Muscle of leg (tissue), 3 donors: ENCODE measurements at regions not wholly inside any gene's neighbourhood (a gene's known extent, or its start where the extent isn't known, plus 50 kb on each side); places are given as distances from the start of the nearest gene placed in this dataset.
"Not testable (repeated sequence)": the region's sequence is repeated elsewhere in the genome, so short reads cannot be mapped to it uniquely, and the experiment has no call there.

Source experiments
- DNase-seq: peaks from one replicate; pipeline ENCODE4 v3.0.0; 2013
- H3K27ac ChIP-seq: one replicate; pipeline ENCODE4 v1.5.1; 2013; ENCODE audit warnings: mild to moderate bottlenecking, low read length, control low read depth
- H3K27me3 ChIP-seq: one replicate; pipeline ENCODE4 v1.6.1; 2013; ENCODE audit warnings: low read length; ENCODE audit not compliant: control insufficient read depth, insufficient read depth
- H3K36me3 ChIP-seq: one replicate; pipeline ENCODE4 v1.6.1; 2013; ENCODE audit warnings: low read length; ENCODE audit not compliant: control insufficient read depth, insufficient read depth
- H3K4me1 ChIP-seq: one replicate; pipeline ENCODE4 v1.6.1; 2013; ENCODE audit warnings: low read length; ENCODE audit not compliant: control insufficient read depth, insufficient read depth
- H3K4me3 ChIP-seq: one replicate; pipeline ENCODE4 v1.5.1; 2013; ENCODE audit warnings: low read length, control low read depth
- H3K9me3 ChIP-seq: replicated peaks from 2 replicates; pipeline ENCODE4 v1.6.1; 2013; ENCODE audit warnings: low read depth, low read length; ENCODE audit not compliant: control insufficient read depth
- whole genome bisulfite sequencing: methylation state at CpG from one replicate; pipeline ENCODE4 v1.1.5; 2013; ENCODE audit warnings: missing lambda C conversion rate; ENCODE audit not compliant: insufficient coverage; 5-methylcytosine and 5-hydroxymethylcytosine counted together

DNA sequence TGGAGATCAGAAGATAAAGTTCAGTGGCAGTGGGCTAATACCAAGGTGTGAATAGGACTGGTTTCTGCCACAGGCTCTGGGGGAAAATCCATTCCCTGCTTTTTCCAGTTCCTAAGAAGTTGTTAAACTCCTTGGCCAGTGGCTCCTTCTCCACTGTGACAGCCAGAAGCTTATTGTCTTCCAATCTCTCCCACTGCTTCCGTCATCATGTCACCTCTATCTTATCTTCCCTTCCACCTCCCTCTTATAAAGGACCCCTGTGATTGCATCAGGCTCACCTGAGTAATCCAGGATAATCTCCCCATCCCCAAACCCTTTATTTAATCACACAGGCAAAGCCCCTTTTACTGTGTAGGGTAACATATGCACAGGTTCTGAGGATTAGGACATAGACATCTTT, 431.2 kb upstream of the SLC10A2 start:
- no peaks in the 10 kb centered on the region for H3K4me1 ChIP-seq
- no peaks in the 10 kb centered on the region for H3K27me3 ChIP-seq
- H3K9me3 ChIP-seq = no peaks in the 10 kb centered on the region
- no peaks in the 10 kb centered on the region for H3K36me3 ChIP-seq
- no peak for DNase-seq
- no peak overlapping the region for H3K4me3 ChIP-seq
- 77% methylated on average over 1 of the region's 1 CpG for WGBS
- H3K27ac ChIP-seq = no peak overlapping the region

DNA sequence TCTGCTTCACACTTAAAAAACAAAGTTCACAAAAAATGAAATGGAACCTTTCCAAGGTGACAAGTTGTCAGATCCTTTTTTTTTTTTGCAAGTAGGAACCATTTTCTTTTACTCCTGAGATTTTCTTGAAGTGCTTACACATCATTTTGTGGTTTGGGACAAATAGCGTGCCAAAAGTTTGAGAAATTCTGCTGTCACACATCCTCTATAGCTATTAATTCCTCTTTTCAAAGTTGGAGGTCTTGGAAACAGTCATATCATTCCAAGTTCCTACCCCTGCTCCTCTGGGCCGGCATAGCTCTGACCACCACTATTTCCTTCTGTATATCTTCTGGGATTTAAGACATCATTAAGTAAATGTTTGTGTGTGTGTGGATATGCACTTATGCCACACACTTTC, 421.6 kb upstream of the SLC10A2 start:
- DNase-seq = peak; percentile 11
- 78% methylated on average over 1 of the region's 2 CpGs for WGBS

DNA sequence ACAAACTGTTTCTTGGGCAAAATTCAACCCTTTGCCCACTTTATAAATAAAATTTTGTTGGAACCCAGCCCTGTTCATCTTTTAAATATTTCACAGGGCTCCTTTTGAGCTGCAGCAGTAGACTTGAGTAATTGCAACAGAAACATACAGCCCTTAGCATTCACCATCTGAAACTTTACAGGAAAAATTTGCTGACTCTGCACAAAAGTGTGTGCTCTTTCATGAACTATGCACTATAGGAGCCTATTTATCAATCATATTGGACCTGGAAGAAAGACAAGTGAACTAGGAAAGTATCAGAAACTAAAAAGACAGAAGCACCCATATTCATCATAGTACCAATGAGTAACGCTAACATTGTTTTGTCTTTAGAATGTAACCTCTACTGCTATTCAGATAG, 406.9 kb upstream of the SLC10A2 start:
- Histone ChIP-seq H3K27me3 (no peaks in the 10 kb centered on the region), H3K27ac (no peak overlapping the region), H3K4me1 (no peaks in the 10 kb centered on the region), H3K36me3 (no peaks in the 10 kb centered on the region), H3K4me3 (no peak overlapping the region), H3K9me3 (no peaks in the 10 kb centered on the region)
- no peak for DNase-seq
- WGBS = no CpG with 5 or more reads among the region's 1 CpG

More for the DNA sequence above, 421.6 kb upstream of the SLC10A2 start:
- H3K27ac ChIP-seq = no peak overlapping the region
- no peaks in the 10 kb centered on the region for H3K9me3 ChIP-seq
- no peaks in the 10 kb centered on the region for H3K4me1 ChIP-seq
- H3K4me3 ChIP-seq = no peak overlapping the region
- no peaks in the 10 kb centered on the region for H3K27me3 ChIP-seq
- H3K36me3 ChIP-seq = no peaks in the 10 kb centered on the region

DNA sequence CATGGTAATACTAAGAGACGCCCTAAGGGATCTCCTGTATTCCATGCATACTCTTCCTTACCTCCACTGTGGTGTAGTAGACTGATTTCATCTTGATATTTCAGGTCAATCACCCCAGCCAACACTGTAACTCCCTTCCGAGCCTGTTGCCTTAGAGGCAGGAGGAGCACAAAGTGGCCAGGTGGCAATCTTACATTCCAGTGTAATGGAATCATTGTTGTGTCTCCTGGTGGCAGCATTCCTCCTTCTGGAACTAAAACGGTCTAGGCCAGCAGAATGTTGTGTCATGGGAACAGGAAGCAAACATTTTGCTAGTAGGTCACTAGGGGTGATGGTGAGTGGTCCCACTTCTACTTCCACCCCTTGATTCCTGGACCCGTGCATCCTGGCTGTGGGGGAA, 405.7 kb upstream of the SLC10A2 start:
- H3K27ac ChIP-seq = no peak overlapping the region
- no peak for DNase-seq
- H3K27me3 ChIP-seq = no peaks in the 10 kb centered on the region
- no peaks in the 10 kb centered on the region for H3K4me1 ChIP-seq
- no peak overlapping the region for H3K4me3 ChIP-seq
- no peaks in the 10 kb centered on the region for H3K36me3 ChIP-seq
- no peaks in the 10 kb centered on the region for H3K9me3 ChIP-seq
- WGBS = 100% methylated on average over 1 of the region's 4 CpGs

- DNase-seq = no peak
- H3K4me3 ChIP-seq = no peak overlapping the region
- no peaks in the 10 kb centered on the region for H3K27me3 ChIP-seq
- no peaks in the 10 kb centered on the region for H3K9me3 ChIP-seq
- no CpG with 5 or more reads among the region's 1 CpG for WGBS
- no peaks in the 10 kb centered on the region for H3K4me1 ChIP-seq
- H3K27ac ChIP-seq = no peak overlapping the region
- H3K36me3 ChIP-seq = no peaks in the 10 kb centered on the region
Observed at GRCh38 chr13:103469771-103470170, 403.6 kb upstream of the SLC10A2 start.

GRCh38 chr13:103466761-103467160, 400.5 kb upstream of the SLC10A2 start:
- H3K9me3 ChIP-seq = no peaks in the 10 kb centered on the region
- DNase-seq = no peak
- no peak overlapping the region for H3K4me3 ChIP-seq

DNA sequence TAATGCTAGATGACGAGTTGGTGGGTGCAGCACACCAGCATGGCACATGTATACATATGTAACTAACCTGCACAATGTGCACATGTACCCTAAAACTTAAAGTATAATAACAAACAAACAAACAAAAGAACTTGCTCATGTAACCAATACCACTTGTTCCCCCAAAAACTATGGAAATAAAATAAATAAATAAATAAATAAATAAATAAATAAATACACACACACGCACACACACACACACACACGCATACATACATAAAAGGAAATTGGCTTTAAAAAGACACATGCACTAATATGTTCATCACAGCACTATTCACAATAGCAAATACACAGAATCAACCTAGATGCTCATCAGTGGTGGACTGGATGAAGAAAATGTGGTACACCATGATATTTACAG, 394.0 kb upstream of the SLC10A2 start:
- not testable (repeated sequence) for H3K27me3 ChIP-seq, H3K27ac ChIP-seq, H3K4me3 ChIP-seq, H3K4me1 ChIP-seq, H3K9me3 ChIP-seq, DNase-seq, H3K36me3 ChIP-seq
- no CpG with 5 or more reads among the region's 3 CpGs for WGBS

More at GRCh38 chr13:103466761-103467160, 400.5 kb upstream of the SLC10A2 start:
- H3K27ac ChIP-seq = no peak overlapping the region
- no peaks in the 10 kb centered on the region for H3K36me3 ChIP-seq
- H3K4me1 ChIP-seq = no peaks in the 10 kb centered on the region
- H3K27me3 ChIP-seq = no peaks in the 10 kb centered on the region
- WGBS = 100% methylated on average over 2 of the region's 5 CpGs

- H3K9me3 ChIP-seq, H3K36me3 ChIP-seq, H3K4me1 ChIP-seq, H3K4me3 ChIP-seq, DNase-seq, H3K27ac ChIP-seq, H3K27me3 ChIP-seq: not testable (repeated sequence)
- WGBS = 91% methylated on average over 5 of the region's 14 CpGs
Observed at GRCh38 chr13:103457050-103457449, 390.8 kb upstream of the SLC10A2 start.

DNA sequence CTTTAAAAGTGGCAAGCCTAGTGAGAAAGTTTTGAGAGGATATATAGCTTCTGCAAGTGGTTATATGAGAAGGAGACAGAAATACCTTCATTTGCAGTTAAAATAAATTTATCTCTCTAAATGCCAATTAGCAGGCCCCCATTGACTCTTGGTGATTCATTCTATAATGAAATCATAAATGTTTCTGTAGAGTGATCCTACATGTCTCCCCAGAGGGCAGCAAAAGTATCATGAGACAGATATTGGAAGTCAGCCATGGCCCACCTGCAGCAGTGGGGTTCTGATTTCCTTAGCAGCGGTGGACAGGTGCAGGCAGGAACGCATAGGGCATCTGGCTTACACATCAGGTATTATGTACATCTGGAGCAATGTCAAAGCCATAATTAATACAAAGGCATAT, 385.4 kb upstream of the SLC10A2 start:
- H3K36me3 ChIP-seq = no peaks in the 10 kb centered on the region
- no CpG with 5 or more reads among the region's 2 CpGs for whole genome bisulfite sequencing

DNA sequence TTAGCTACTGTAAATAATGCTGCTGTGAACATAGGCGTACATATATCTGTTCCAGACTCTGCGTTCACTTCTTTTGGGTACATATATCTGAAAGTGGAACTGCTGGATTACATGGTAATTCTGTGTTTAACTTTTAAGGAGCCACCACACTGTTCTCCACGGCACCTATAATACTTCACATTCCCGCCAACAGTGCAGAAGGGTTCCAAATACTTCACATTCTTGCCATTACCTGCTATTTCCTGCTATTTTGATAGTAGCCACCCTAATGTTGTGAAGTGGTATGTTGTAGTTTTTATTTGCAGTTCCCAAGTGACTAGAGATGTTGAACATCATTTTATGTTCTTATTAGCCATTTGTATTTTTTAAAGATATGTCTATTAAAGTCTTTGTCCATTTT, 377.4 kb upstream of the SLC10A2 start:
- Histone ChIP-seq H3K27ac (no peak overlapping the region), H3K27me3 (no peaks in the 10 kb centered on the region), H3K36me3 (no peaks in the 10 kb centered on the region), H3K9me3 (no peaks in the 10 kb centered on the region), H3K4me3 (no peak overlapping the region), H3K4me1 (no peaks in the 10 kb centered on the region)
- no CpG with 5 or more reads among the region's 4 CpGs for WGBS
- no peak for DNase-seq

More for the DNA sequence above, 385.4 kb upstream of the SLC10A2 start:
- no peak overlapping the region for H3K4me3 ChIP-seq
- H3K4me1 ChIP-seq = no peaks in the 10 kb centered on the region
- H3K27ac ChIP-seq = no peak overlapping the region
- no peak for DNase-seq
- no peaks in the 10 kb centered on the region for H3K9me3 ChIP-seq
- H3K27me3 ChIP-seq = no peaks in the 10 kb centered on the region

DNA sequence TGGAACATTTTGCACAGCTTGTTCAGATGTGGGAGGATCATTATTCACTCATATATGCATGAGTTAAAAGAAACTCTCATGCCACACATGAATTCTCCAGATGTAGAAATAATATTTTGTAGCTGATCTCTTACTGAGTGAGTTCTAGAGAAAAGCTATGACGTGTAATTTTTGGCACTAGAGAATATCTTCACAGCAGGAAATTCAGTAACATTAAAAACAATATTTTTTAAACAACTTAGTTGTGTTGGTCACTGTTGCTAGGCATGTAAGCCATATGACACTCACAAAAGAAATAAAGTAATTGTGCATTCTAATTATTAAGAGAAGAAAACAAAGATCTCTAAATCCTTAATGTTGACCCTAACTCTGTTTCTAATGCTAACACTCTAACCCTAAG, 371.4 kb upstream of the SLC10A2 start:
- Histone ChIP-seq H3K4me1 (no peaks in the 10 kb centered on the region), H3K27ac (peak overlapping the region; percentile 57), H3K4me3 (no peak overlapping the region), H3K9me3 (no peaks in the 10 kb centered on the region), H3K36me3 (no peaks in the 10 kb centered on the region), H3K27me3 (no peaks in the 10 kb centered on the region)
- DNase-seq = peak; percentile 86
- no CpG with 5 or more reads among the region's 1 CpG for WGBS
